ENCODE measurements at regions not wholly inside any gene's neighbourhood (a gene's known extent, or its start where the extent isn't known, plus 50 kb on each side); places are given as distances from the start of the nearest gene placed in this dataset.
A peak's percentile ranks its signal among the peaks of the same experiment; 100 is the strongest.

DNA sequence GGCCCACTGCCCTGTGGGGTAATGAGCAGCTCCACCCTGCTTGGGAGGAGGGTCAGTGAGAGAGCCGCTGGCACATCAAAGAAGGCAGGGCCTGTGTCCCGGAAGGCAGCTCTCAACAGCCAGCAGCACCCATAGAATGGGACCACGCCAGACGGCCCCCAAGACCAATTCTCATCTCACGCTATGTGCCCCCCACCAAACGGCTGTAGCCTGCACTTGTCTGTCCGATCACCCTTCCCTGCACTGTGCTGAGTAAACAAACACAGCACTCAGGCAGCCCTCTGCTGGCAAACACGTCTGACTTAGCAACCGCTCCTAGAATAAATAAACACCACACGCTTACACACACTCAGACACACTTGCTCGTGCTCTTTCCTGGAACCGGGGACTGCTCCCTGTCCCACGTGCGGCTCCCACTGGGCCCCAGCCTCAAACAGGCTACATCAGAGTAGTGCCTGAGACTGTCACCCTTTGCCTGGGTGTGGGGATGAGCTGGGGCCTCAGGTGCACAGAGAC is 53.2 kb upstream of the CDON start:
- TF ChIP-seq, protein P1, sequence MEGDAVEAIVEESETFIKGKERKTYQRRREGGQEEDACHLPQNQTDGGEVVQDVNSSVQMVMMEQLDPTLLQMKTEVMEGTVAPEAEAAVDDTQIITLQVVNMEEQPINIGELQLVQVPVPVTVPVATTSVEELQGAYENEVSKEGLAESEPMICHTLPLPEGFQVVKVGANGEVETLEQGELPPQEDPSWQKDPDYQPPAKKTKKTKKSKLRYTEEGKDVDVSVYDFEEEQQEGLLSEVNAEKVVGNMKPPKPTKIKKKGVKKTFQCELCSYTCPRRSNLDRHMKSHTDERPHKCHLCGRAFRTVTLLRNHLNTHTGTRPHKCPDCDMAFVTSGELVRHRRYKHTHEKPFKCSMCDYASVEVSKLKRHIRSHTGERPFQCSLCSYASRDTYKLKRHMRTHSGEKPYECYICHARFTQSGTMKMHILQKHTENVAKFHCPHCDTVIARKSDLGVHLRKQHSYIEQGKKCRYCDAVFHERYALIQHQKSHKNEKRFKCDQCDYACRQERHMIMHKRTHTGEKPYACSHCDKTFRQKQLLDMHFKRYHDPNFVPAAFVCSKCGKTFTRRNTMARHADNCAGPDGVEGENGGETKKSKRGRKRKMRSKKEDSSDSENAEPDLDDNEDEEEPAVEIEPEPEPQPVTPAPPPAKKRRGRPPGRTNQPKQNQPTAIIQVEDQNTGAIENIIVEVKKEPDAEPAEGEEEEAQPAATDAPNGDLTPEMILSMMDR (conservative IDR thresholded peaks at IDR 0.05 in 1 of 2, IDR thresholded peaks at IDR 0.05 in 1 of 2; ENCODE audit: low read depth in 1 of 2, low read length in 2 of 2), result peak in 1 of 2 donors; percentile 44
- TF ChIP-seq EZH2 (IDR thresholded peaks at IDR 0.05; ENCODE audit: low read length, missing control alignments), result no peak

All from fibroblast of lung (primary cell).